H9 (cell line): ENCODE measurements at regions not wholly inside any gene's neighbourhood (a gene's known extent, or its start where the extent isn't known, plus 50 kb on each side); places are given as distances from the start of the nearest gene placed in this dataset.

ENCODE experiments used
- DNase-seq: peaks from one replicate; pipeline ENCODE4 v3.0.0-alpha.2; 2017
- H2AFZ ChIP-seq: one replicate; pipeline ENCODE4 v1.6.1; 2013; ENCODE audit warnings: mild to moderate bottlenecking, low read length, control low read depth, moderate library complexity
- H2AK5ac ChIP-seq: 2 replicates; pipeline ENCODE4 v1.6.1; 2013; ENCODE audit warnings: low read length, control low read depth, mixed read lengths; ENCODE audit not compliant: insufficient read length
- H2BK120ac ChIP-seq: one replicate; pipeline ENCODE4 v1.6.1; 2013; ENCODE audit warnings: low read depth, mild to moderate bottlenecking, low read length, control low read depth, inconsistent platforms; ENCODE audit not compliant: poor library complexity, severe bottlenecking
- H2BK12ac ChIP-seq: 2 replicates; pipeline ENCODE4 v1.6.1; 2013; ENCODE audit warnings: low read length, control low read depth, mixed read lengths, low read depth; ENCODE audit not compliant: insufficient read length
- H2BK15ac ChIP-seq: 2 replicates; pipeline ENCODE4 v1.6.1; 2013; ENCODE audit warnings: low read depth, low read length, control low read depth
- H2BK20ac ChIP-seq: one replicate; pipeline ENCODE4 v1.6.1; 2013; ENCODE audit warnings: low read depth, mild to moderate bottlenecking, low read length, control low read depth, inconsistent platforms; ENCODE audit not compliant: poor library complexity, severe bottlenecking
- H2BK5ac ChIP-seq: 2 replicates; pipeline ENCODE4 v1.6.1; 2013; ENCODE audit warnings: low read length, control low read depth, mixed read lengths; ENCODE audit not compliant: insufficient read length
- H3K14ac ChIP-seq: 2 replicates; pipeline ENCODE4 v1.6.1; 2013; ENCODE audit warnings: low read length, control low read depth; ENCODE audit not compliant: insufficient read depth
- H3K18ac ChIP-seq: 2 replicates; pipeline ENCODE4 v1.6.1; 2013; ENCODE audit warnings: low read depth, mild to moderate bottlenecking, mixed read lengths, low read length, control low read depth; ENCODE audit not compliant: insufficient read length
- H3K23ac ChIP-seq: 2 replicates; pipeline ENCODE4 v1.6.1; 2013; ENCODE audit warnings: low read length, control low read depth, mixed read lengths, low read depth; ENCODE audit not compliant: insufficient read length
- H3K23me2 ChIP-seq: 2 replicates; pipeline ENCODE4 v1.6.1; 2013; ENCODE audit warnings: low read depth, mild to moderate bottlenecking, mixed read lengths, low read length, control low read depth; ENCODE audit not compliant: insufficient read length, poor library complexity, severe bottlenecking
- H3K27ac ChIP-seq: 2 replicates; pipeline ENCODE4 v1.5.1; 2013; ENCODE audit warnings: low read length, control low read depth, mixed read lengths, low read depth; ENCODE audit not compliant: insufficient read length
- H3K27me3 ChIP-seq: 2 replicates; pipeline ENCODE4 v1.6.1; 2013; ENCODE audit warnings: low read length, control low read depth, inconsistent platforms; ENCODE audit not compliant: insufficient read depth
- H3K4ac ChIP-seq: 2 replicates; pipeline ENCODE4 v1.6.1; 2013; ENCODE audit warnings: low read depth, mild to moderate bottlenecking, control low read depth, inconsistent platforms, low read length, moderate library complexity
- H3K4me1 ChIP-seq: 2 replicates; pipeline ENCODE4 v1.6.1; 2013; ENCODE audit warnings: low read length, control low read depth, inconsistent platforms; ENCODE audit not compliant: insufficient read depth
- H3K4me2 ChIP-seq: 2 replicates; pipeline ENCODE4 v1.6.1; 2013; ENCODE audit warnings: low read length, control low read depth, mixed read lengths; ENCODE audit not compliant: insufficient read length, insufficient read depth
- H3K56ac ChIP-seq: 2 replicates; pipeline ENCODE4 v1.6.1; 2013; ENCODE audit warnings: low read depth, mild to moderate bottlenecking, mixed read lengths, low read length, control low read depth; ENCODE audit not compliant: insufficient read length
- H3K79me1 ChIP-seq: 2 replicates; pipeline ENCODE4 v1.6.1; 2013; ENCODE audit warnings: low read depth, mild to moderate bottlenecking, moderate library complexity, low read length, control low read depth, inconsistent platforms; ENCODE audit not compliant: insufficient read depth, poor library complexity, severe bottlenecking
- H3K79me2 ChIP-seq: 2 replicates; pipeline ENCODE4 v1.6.1; 2013; ENCODE audit warnings: low read length, control low read depth, inconsistent platforms; ENCODE audit not compliant: insufficient read depth
- H3K9ac ChIP-seq: 2 replicates; pipeline ENCODE4 v1.6.1; 2013; ENCODE audit warnings: low read length, control low read depth, mixed read lengths; ENCODE audit not compliant: insufficient read length; ENCODE audit errors: extremely low read depth
- H3K9me3 ChIP-seq: one replicate; pipeline ENCODE4 v1.6.1; 2013; ENCODE audit warnings: low read depth, low read length, inconsistent platforms; ENCODE audit not compliant: control insufficient read depth
- H3T11ph ChIP-seq: one replicate; pipeline ENCODE4 v1.6.1; 2013; ENCODE audit warnings: mild to moderate bottlenecking, low read length, control low read depth, inconsistent platforms
- H4K20me1 ChIP-seq: one replicate; pipeline ENCODE4 v1.6.1; 2013; ENCODE audit not compliant: control insufficient read depth, insufficient read length, insufficient read depth
- H4K5ac ChIP-seq: 2 replicates; pipeline ENCODE4 v1.6.1; 2013; ENCODE audit warnings: low read depth, mild to moderate bottlenecking, mixed read lengths, low read length, control low read depth; ENCODE audit not compliant: insufficient read length
- H4K8ac ChIP-seq: replicated peaks from 2 replicates; pipeline ENCODE4 v1.6.1; 2013; ENCODE audit warnings: low read length, control low read depth, mixed read lengths, low read depth; ENCODE audit not compliant: insufficient read length
- H4K91ac ChIP-seq: 2 replicates; pipeline ENCODE4 v1.6.1; 2013; ENCODE audit warnings: low read depth, mild to moderate bottlenecking, moderate library complexity, mixed read lengths, low read length, control low read depth; ENCODE audit not compliant: insufficient read length
- H3K27ac Mint-ChIP-seq, 3 experiments: 2 replicates in 2 of 3; 3 replicates in 1 of 3; pipeline ENCODE4 v1.8.0; 2020 to 2021; ENCODE audit warnings: mixed read lengths in 3 of 3, mild to moderate bottlenecking in 1 of 3, moderate library complexity in 1 of 3
- H3K27me3 Mint-ChIP-seq: 2 replicates; pipeline ENCODE4 v1.8.0; 2021; ENCODE audit warnings: low read depth, mild to moderate bottlenecking, moderate library complexity, mixed read lengths
- H3K36me3 Mint-ChIP-seq, 3 experiments: 2 replicates in 2 of 3; 3 replicates in 1 of 3; pipeline ENCODE4 v1.8.0; 2020 to 2021; ENCODE audit warnings: low read depth in 3 of 3, mixed read lengths in 3 of 3; ENCODE audit not compliant: insufficient read depth in 1 of 3
- H3K4me1 Mint-ChIP-seq, 2 experiments: 2 replicates each; pipeline ENCODE4 v1.8.0; 2020; ENCODE audit warnings: mixed read lengths in 2 of 2
- H3K4me3 Mint-ChIP-seq, 2 experiments: 2 replicates in 1 of 2; 3 replicates in 1 of 2; pipeline ENCODE4 v1.8.0; 2020 to 2021; ENCODE audit warnings: mild to moderate bottlenecking in 2 of 2, mixed read lengths in 2 of 2, moderate library complexity in 1 of 2
- H3K9me3 Mint-ChIP-seq, 2 experiments: 2 replicates in 1 of 2; 3 replicates in 1 of 2; pipeline ENCODE4 v1.8.0; 2020; ENCODE audit warnings: mild to moderate bottlenecking in 2 of 2, mixed read lengths in 2 of 2, moderate library complexity in 1 of 2
- CTCF ChIP-seq: fragments of 200-600 bp; sonication (generic); conservative IDR thresholded peaks from 3 replicates; pipeline ENCODE4 v1.8.0; 2021; ENCODE audit warnings: antibody characterized with exemption, mild to moderate bottlenecking
- WGBS: extraction: QIAGEN DNeasy Blood & Tissue Kit; methylation state at CpG from one replicate; pipeline ENCODE4 v1.1.7; 2013; ENCODE audit warnings: missing lambda C conversion rate, low lambda C conversion rate, mixed read lengths; ENCODE audit not compliant: insufficient read length; ENCODE audit errors: extremely low coverage; 5-methylcytosine and 5-hydroxymethylcytosine counted together

- no peaks in the 10 kb centered on the region for H3K4me1 ChIP-seq
- no peak overlapping the region for H4K91ac ChIP-seq
- no peaks in the 10 kb centered on the region for H3K79me2 ChIP-seq
- H3K4ac ChIP-seq = no peak overlapping the region
- no peak overlapping the region for H2BK5ac ChIP-seq
- no peak for TF ChIP-seq CTCF
- DNase-seq = no peak
- H3K79me1 ChIP-seq = no peaks in the 10 kb centered on the region
- no CpG with 5 or more reads among the region's 15 CpGs for WGBS
- H2BK12ac ChIP-seq = no peak overlapping the region
- H2BK15ac ChIP-seq = no peak overlapping the region
- no peak overlapping the region for H2AFZ ChIP-seq
- H3K23ac ChIP-seq = no peak overlapping the region
- no peak overlapping the region for H2BK120ac ChIP-seq
- H3K56ac ChIP-seq = no peak overlapping the region
- H3K27ac ChIP-seq = no peak overlapping the region
- H3T11ph ChIP-seq = no peak overlapping the region
- no peak overlapping the region for H2AK5ac ChIP-seq
- Mint-ChIP-seq H3K4me3 (no peak overlapping the region), H3K36me3 (no peaks in the 10 kb centered on the region), H3K27me3 (peaks cover 5% of the 10 kb centered on the region; the same call in 1 of the 2 replicates), H3K4me1 (peaks cover 8 to 16% of the 10 kb centered on the region in 2 experiments), H3K27ac (no peak overlapping the region), H3K9me3 (no peaks in the 10 kb centered on the region)
- no peaks in the 10 kb centered on the region for H3K23me2 ChIP-seq
- H2BK20ac ChIP-seq = no peak overlapping the region
- H3K27me3 ChIP-seq = no peaks in the 10 kb centered on the region
- H4K20me1 ChIP-seq = no peaks in the 10 kb centered on the region
- no peak overlapping the region for H4K8ac ChIP-seq
- H4K5ac ChIP-seq = no peak overlapping the region
- H3K9ac ChIP-seq = no peak overlapping the region
- no peak overlapping the region for H3K18ac ChIP-seq
- no peaks in the 10 kb centered on the region for H3K9me3 ChIP-seq
- no peak overlapping the region for H3K14ac ChIP-seq
- H3K4me2 ChIP-seq = no peak overlapping the region
Measured at GRCh38 chr3:10602769-10603768, 97.7 kb upstream of the ATP2B2 start.
